GM19452 (cell line): ENCODE measurements at regions not wholly inside any gene's neighbourhood (a gene's known extent, or its start where the extent isn't known, plus 50 kb on each side); places are given as distances from the start of the nearest gene placed in this dataset.

Experiments
- ATAC-seq: cut with Tn5 transposase; IDR thresholded peaks from one replicate; pipeline ENCODE4 v1.9.1; 2021; ENCODE audit not compliant: unreplicated experiment

- no peak for ATAC-seq
These were observed 110.1 kb upstream of the ASIC2 start for GRCh38 chr17:33403194-33403593.

- no peak for ATAC-seq
These were observed 111.2 kb upstream of the ASIC2 start for GRCh38 chr17:33404070-33404819.

GRCh38 chr17:33416131-33416530, 123.0 kb upstream of the ASIC2 start:
- no peak for ATAC-seq

GRCh38 chr17:33421933-33422332, 128.8 kb upstream of the ASIC2 start:
- no peak for ATAC-seq

- ATAC-seq = no peak
These were observed 140.5 kb upstream of the ASIC2 start for GRCh38 chr17:33433581-33433980.

GRCh38 chr17:33434841-33435240, 141.7 kb upstream of the ASIC2 start:
- no peak for ATAC-seq

- no peak for ATAC-seq
These were observed 142.7 kb upstream of the ASIC2 start for GRCh38 chr17:33435721-33436301.

- no peak for ATAC-seq
These were observed 143.2 kb upstream of the ASIC2 start for GRCh38 chr17:33436321-33436720.

GRCh38 chr17:33438139-33438538, 145.0 kb upstream of the ASIC2 start:
- ATAC-seq = no peak

GRCh38 chr17:33438578-33438977, 145.5 kb upstream of the ASIC2 start:
- no peak for ATAC-seq

- no peak for ATAC-seq
These were observed 149.2 kb upstream of the ASIC2 start for GRCh38 chr17:33442320-33442719.

GRCh38 chr17:33444731-33445130, 151.6 kb upstream of the ASIC2 start:
- no peak for ATAC-seq

- no peak for ATAC-seq
These were observed 154.0 kb upstream of the ASIC2 start for GRCh38 chr17:33447090-33447489.

GRCh38 chr17:33451221-33451620, 158.1 kb upstream of the ASIC2 start:
- ATAC-seq = no peak

GRCh38 chr17:33457477-33457876, 164.4 kb upstream of the ASIC2 start:
- ATAC-seq = no peak

- ATAC-seq = no peak
These were observed 166.2 kb upstream of the ASIC2 start for GRCh38 chr17:33459078-33459940.

- no peak for ATAC-seq
These were observed 167.8 kb upstream of the ASIC2 start for GRCh38 chr17:33460781-33461450.

GRCh38 chr17:33463887-33464286, 170.8 kb upstream of the ASIC2 start:
- ATAC-seq = no peak

- no peak for ATAC-seq
These were observed 171.7 kb upstream of the ASIC2 start for GRCh38 chr17:33464669-33465280.

- no peak for ATAC-seq
These were observed 176.3 kb upstream of the ASIC2 start for GRCh38 chr17:33469421-33469820.

GRCh38 chr17:33469911-33470310, 176.8 kb upstream of the ASIC2 start:
- no peak for ATAC-seq
